ENCODE measurements at regions not wholly inside any gene's neighbourhood (a gene's known extent, or its start where the extent isn't known, plus 50 kb on each side); places are given as distances from the start of the nearest gene placed in this dataset.

- Mint-ChIP-seq H3K4me3 (no peak overlapping the region), H3K36me3 (ENCODE audit: low read depth) (no peaks in the 10 kb centered on the region), H3K27me3 (ENCODE audit: insufficient read depth, low read depth, poor library complexity) (no peaks in the 10 kb centered on the region), H3K4me1 (peaks cover 21% of the 10 kb centered on the region), H3K9me3 (no peaks in the 10 kb centered on the region), H3K27ac (no peak overlapping the region)
- Histone ChIP-seq H3K4me2 (no peak overlapping the region), H4K20me1 (replicated peaks; ENCODE audit: insufficient read depth) (no peaks in the 10 kb centered on the region; the same call in 1 of the 2 replicates), H3K27ac (ENCODE audit: low read depth) (no peak overlapping the region), H2AFZ (no peak overlapping the region), H3K9me2 (ENCODE audit: insufficient read depth) (no peaks in the 10 kb centered on the region), H3K4me1 (ENCODE audit: insufficient read depth) (peaks cover 10% of the 10 kb centered on the region; the same call in 1 of the 2 replicates), H3K4me3 (no peak overlapping the region), H3K36me3 (ENCODE audit: insufficient read depth) (no peaks in the 10 kb centered on the region), H3K27me3 (ENCODE audit: insufficient read depth) (no peaks in the 10 kb centered on the region), H3K79me2 (replicated peaks; ENCODE audit: insufficient read depth) (no peaks in the 10 kb centered on the region), H3F3A (replicated peaks; ENCODE audit: low read depth) (no peaks in the 10 kb centered on the region)
- TF ChIP-seq EZH2phosphoT487 (IDR thresholded peaks at IDR 0.05; ENCODE audit: unreplicated experiment) (no peak), JUNB (IDR thresholded peaks at IDR 0.05; ENCODE audit: unreplicated experiment) (no peak), CREB1 (CRISPR knock-in tag; IDR thresholded peaks at IDR 0.05; ENCODE audit: low read depth) (no peak), ZNF462 (CRISPR knock-in tag; IDR thresholded peaks at IDR 0.05) (no peak), POLR2AphosphoS5 (IDR thresholded peaks at IDR 0.05; ENCODE audit: low read depth) (no peak), ETS1 (IDR thresholded peaks at IDR 0.05) (no peak), CTCF (conservative IDR thresholded peaks at IDR 0.05; ENCODE audit: low read depth in 2 of 2) (no peak), REST (IDR thresholded peaks at IDR 0.05; ENCODE audit: unreplicated experiment) (no peak), ZNF114 (CRISPR knock-in tag; IDR thresholded peaks at IDR 0.05) (no peak), NANOG (IDR thresholded peaks at IDR 0.05; ENCODE audit: borderline replicate concordance) (no peak), EZH2 (IDR thresholded peaks at IDR 0.05; ENCODE audit: low read depth, unreplicated experiment) (no peak)
- ATAC-seq (no peak), DNase-seq (ENCODE audit: low spot score) (no peak)
Observed at GRCh38 chr3:44033123-44033522, 208.6 kb upstream of the TOPAZ1 start.
